ENCODE measurements at regions not wholly inside any gene's neighbourhood (a gene's known extent, or its start where the extent isn't known, plus 50 kb on each side); places are given as distances from the start of the nearest gene placed in this dataset.

- Histone ChIP-seq H3K4me3 (replicated peaks; ENCODE audit: low read depth, low read length) (no peak overlapping the region), H3K36me3 (ENCODE audit: control insufficient read depth, insufficient read depth, low read length) (no peaks in the 10 kb centered on the region), H3K27me3 (replicated peaks; ENCODE audit: control insufficient read depth, insufficient read depth, low read length) (no peaks in the 10 kb centered on the region)
- no peak for TF ChIP-seq CTCF (IDR thresholded peaks at IDR 0.05; ENCODE audit: insufficient read depth, low read length, poor library complexity, severe bottlenecking)
- DNase-seq (ENCODE audit: extremely low read depth, insufficient read length): no peak
Observed at GRCh38 chr11:80338231-80338630, 897.4 kb upstream of the TENM4 start.

- no peak for DNase-seq (ENCODE audit: extremely low read depth, insufficient read length)
- Histone ChIP-seq H3K36me3 (ENCODE audit: control insufficient read depth, insufficient read depth, low read length) (no peaks in the 10 kb centered on the region), H3K27me3 (replicated peaks; ENCODE audit: control insufficient read depth, insufficient read depth, low read length) (no peaks in the 10 kb centered on the region; the same call in 1 of the 2 replicates), H3K4me3 (replicated peaks; ENCODE audit: low read depth, low read length) (no peak overlapping the region)
- no peak for TF ChIP-seq CTCF (IDR thresholded peaks at IDR 0.05; ENCODE audit: insufficient read depth, low read length, poor library complexity, severe bottlenecking)
Observed at GRCh38 chr11:80331694-80332093, 890.9 kb upstream of the TENM4 start.

DNA sequence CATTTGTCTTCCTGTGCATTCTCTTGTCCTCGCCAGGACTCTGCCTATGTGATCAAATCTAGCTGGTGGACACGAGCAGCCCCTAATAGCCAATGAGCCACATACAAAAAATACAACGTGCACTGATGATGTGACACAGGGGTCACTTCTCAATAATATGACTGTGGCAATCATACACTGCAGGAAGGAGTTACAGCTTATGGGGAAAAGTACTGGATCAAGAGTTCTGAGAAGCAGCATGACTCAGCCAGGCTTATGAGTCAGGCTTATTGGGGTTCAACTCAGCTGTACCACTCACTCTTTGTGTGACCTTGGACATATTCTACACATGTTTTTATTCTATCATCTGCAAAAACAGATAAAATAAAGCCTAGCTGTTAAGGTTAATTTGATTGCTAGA lies 889.4 kb upstream of the TENM4 start:
- Histone ChIP-seq H3K36me3 (ENCODE audit: control insufficient read depth, insufficient read depth, low read length) (no peaks in the 10 kb centered on the region), H3K27me3 (replicated peaks; ENCODE audit: control insufficient read depth, insufficient read depth, low read length) (no peaks in the 10 kb centered on the region; the same call in 1 of the 2 replicates), H3K4me3 (replicated peaks; ENCODE audit: low read depth, low read length) (no peak overlapping the region)
- no peak for TF ChIP-seq CTCF (IDR thresholded peaks at IDR 0.05; ENCODE audit: insufficient read depth, low read length, poor library complexity, severe bottlenecking)
- no peak for DNase-seq (ENCODE audit: extremely low read depth, insufficient read length)

DNA sequence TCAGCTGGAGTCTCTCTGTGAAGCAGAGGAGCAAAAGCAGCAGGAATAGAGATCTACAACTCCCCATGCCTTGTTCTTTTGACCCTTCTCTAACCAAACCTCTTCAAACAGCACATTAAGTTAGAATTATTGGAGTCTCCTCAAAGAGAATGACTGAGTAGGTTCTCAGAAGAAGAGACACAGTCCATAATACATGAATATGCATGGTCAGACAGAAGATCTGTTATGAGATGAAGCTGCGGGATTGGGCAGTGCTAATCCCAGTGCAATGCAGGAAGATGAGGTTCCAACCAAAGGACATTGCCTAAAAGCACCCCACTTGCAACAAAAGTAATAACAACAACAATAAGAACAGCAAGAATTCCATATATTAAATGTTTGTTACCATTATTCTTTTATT lies 887.9 kb upstream of the TENM4 start:
- TF ChIP-seq CTCF (IDR thresholded peaks at IDR 0.05; ENCODE audit: insufficient read depth, low read length, poor library complexity, severe bottlenecking): no peak
- DNase-seq (ENCODE audit: extremely low read depth, insufficient read length): no peak
- no peaks in the 10 kb centered on the region; the same call in 1 of the 2 replicates for H3K27me3 ChIP-seq (replicated peaks; ENCODE audit: control insufficient read depth, insufficient read depth, low read length)
- no peak overlapping the region for H3K4me3 ChIP-seq (replicated peaks; ENCODE audit: low read depth, low read length)
- no peaks in the 10 kb centered on the region for H3K36me3 ChIP-seq (ENCODE audit: control insufficient read depth, insufficient read depth, low read length)

GRCh38 chr11:80327956-80328614 lies 887.3 kb upstream of the TENM4 start:
- no peaks in the 10 kb centered on the region for H3K36me3 ChIP-seq (ENCODE audit: control insufficient read depth, insufficient read depth, low read length)
- H3K4me3 ChIP-seq (replicated peaks; ENCODE audit: low read depth, low read length): no peak overlapping the region
- DNase-seq (ENCODE audit: extremely low read depth, insufficient read length): no peak
- TF ChIP-seq CTCF (IDR thresholded peaks at IDR 0.05; ENCODE audit: insufficient read depth, low read length, poor library complexity, severe bottlenecking): no peak
- no peaks in the 10 kb centered on the region; the same call in 1 of the 2 replicates for H3K27me3 ChIP-seq (replicated peaks; ENCODE audit: control insufficient read depth, insufficient read depth, low read length)

- no peak for TF ChIP-seq CTCF (IDR thresholded peaks at IDR 0.05; ENCODE audit: insufficient read depth, low read length, poor library complexity, severe bottlenecking)
- no peaks in the 10 kb centered on the region; the same call in 1 of the 2 replicates for H3K27me3 ChIP-seq (replicated peaks; ENCODE audit: control insufficient read depth, insufficient read depth, low read length)
Observed at GRCh38 chr11:80321786-80322185, 881.0 kb upstream of the TENM4 start.

More at GRCh38 chr11:80321786-80322185, 881.0 kb upstream of the TENM4 start:
- no peak for DNase-seq (ENCODE audit: extremely low read depth, insufficient read length)
- Histone ChIP-seq H3K4me3 (replicated peaks; ENCODE audit: low read depth, low read length) (no peak overlapping the region), H3K36me3 (ENCODE audit: control insufficient read depth, insufficient read depth, low read length) (no peaks in the 10 kb centered on the region)

All from GM06990 (cell line).